A673 (cell line): ENCODE measurements at regions not wholly inside any gene's neighbourhood (a gene's known extent, or its start where the extent isn't known, plus 50 kb on each side); places are given as distances from the start of the nearest gene placed in this dataset.

Source experiments
- CTCF ChIP-seq: fragments of 300-800, 200-600 bp; sonication (generic); conservative IDR thresholded peaks from 2 replicates; pipeline ENCODE4 v1.5.1; 2017; ENCODE audit warnings: low read depth, mild to moderate bottlenecking, antibody characterized with exemption, low read length, moderate library complexity, mixed read lengths
- EZH2 ChIP-seq: fragments of 200-600 bp; sonication (generic); IDR thresholded peaks from 2 replicates; pipeline ENCODE4 v1.6.1; 2017; ENCODE audit warnings: borderline replicate concordance, low read depth, mild to moderate bottlenecking, mixed read lengths, antibody characterized with exemption, low read length; ENCODE audit not compliant: poor library complexity, severe bottlenecking

- TF ChIP-seq CTCF (no peak), EZH2 (no peak)
Measured at GRCh38 chr19:31485472-31485871, 136.2 kb upstream of the TSHZ3 start.
